NCI-H1436 (cell line): ENCODE measurements at regions not wholly inside any gene's neighbourhood (a gene's known extent, or its start where the extent isn't known, plus 50 kb on each side); places are given as distances from the start of the nearest gene placed in this dataset.
A peak's percentile ranks its signal among the peaks of the same experiment; 100 is the strongest.
"Not testable (repeated sequence)": the region's sequence is repeated elsewhere in the genome, so short reads cannot be mapped to it uniquely, and the experiment has no call there.

Experiments used
- DNase-seq: peaks from one replicate; lab custom pipeline; 2025; lab: John Stamatoyannopoulos, UW

- not testable (repeated sequence) for DNase-seq
Measured at GRCh38 chr17:21470422-21470821, 94.3 kb downstream of the KCNJ12 start.

GRCh38 chr17:21470861-21471260 lies 94.7 kb downstream of the KCNJ12 start:
- DNase-seq, result no peak

GRCh38 chr17:21474815-21475214 lies 98.7 kb downstream of the KCNJ12 start:
- DNase-seq, result no peak

GRCh38 chr17:21475571-21475970 lies 99.4 kb downstream of the KCNJ12 start:
- DNase-seq, result no peak

GRCh38 chr17:21476867-21477266 lies 100.7 kb downstream of the KCNJ12 start:
- DNase-seq, result no peak

GRCh38 chr17:21482189-21482865 lies 106.2 kb downstream of the KCNJ12 start:
- no peak for DNase-seq

GRCh38 chr17:21488043-21488442 lies 111.9 kb downstream of the KCNJ12 start:
- DNase-seq, result not testable (repeated sequence)

- no peak for DNase-seq
Measured at GRCh38 chr17:21493993-21494392, 117.8 kb downstream of the KCNJ12 start.

- DNase-seq, result no peak
Measured at GRCh38 chr17:21495281-21495680, 119.1 kb downstream of the KCNJ12 start.

- no peak for DNase-seq
Measured at GRCh38 chr17:21500064-21500463, 123.9 kb downstream of the KCNJ12 start.

GRCh38 chr17:21501927-21502700 lies 126.0 kb downstream of the KCNJ12 start:
- DNase-seq, result not testable (repeated sequence)

- DNase-seq, result no peak
Measured at GRCh38 chr17:21505819-21506815, 130.0 kb downstream of the KCNJ12 start.

- DNase-seq, result not testable (repeated sequence)
Measured at GRCh38 chr17:21507806-21508205, 131.6 kb downstream of the KCNJ12 start.

- no peak for DNase-seq
Measured at GRCh38 chr17:21508211-21508610, 132.1 kb downstream of the KCNJ12 start.

- not testable (repeated sequence) for DNase-seq
Measured at GRCh38 chr17:21509356-21509755, 133.2 kb downstream of the KCNJ12 start.

- no peak for DNase-seq
Measured at GRCh38 chr17:21510686-21511362, 134.7 kb downstream of the KCNJ12 start.

GRCh38 chr17:21511363-21512195 lies 135.4 kb downstream of the KCNJ12 start:
- DNase-seq, result peak; percentile 41

GRCh38 chr17:21512307-21513011 lies 136.3 kb downstream of the KCNJ12 start:
- no peak for DNase-seq

- peak; percentile 80 for DNase-seq
Measured at GRCh38 chr17:21513012-21513570, 136.9 kb downstream of the KCNJ12 start.

GRCh38 chr17:21514567-21514966 lies 138.4 kb downstream of the KCNJ12 start:
- not testable (repeated sequence) for DNase-seq
